ENCODE measurements at regions not wholly inside any gene's neighbourhood (a gene's known extent, or its start where the extent isn't known, plus 50 kb on each side); places are given as distances from the start of the nearest gene placed in this dataset.

DNA sequence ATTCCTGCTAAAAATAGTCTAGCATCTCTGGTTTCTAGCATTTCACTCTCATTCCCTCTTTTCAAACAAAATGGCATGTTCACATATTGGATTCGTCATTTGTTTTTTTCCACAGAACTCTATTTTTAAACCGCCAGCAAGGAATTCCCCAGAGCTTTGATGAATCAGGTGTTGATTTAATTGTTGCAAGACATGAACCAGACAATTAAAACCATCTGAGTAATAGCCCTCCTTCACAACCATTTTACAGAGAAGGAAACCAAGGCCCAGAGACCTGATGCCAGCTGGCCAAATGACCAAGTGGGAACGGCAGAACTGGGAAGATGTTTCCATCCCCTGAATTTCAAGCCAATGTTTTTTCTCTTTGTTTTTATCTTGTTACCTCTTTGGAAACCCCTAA, 167.0 kb downstream of the CAAP1 start:
- H3K9me3 ChIP-seq, result no peaks in the 10 kb centered on the region
- no peak overlapping the region for H3K4me3 ChIP-seq
- H3K27ac ChIP-seq, result peak overlapping the region; percentile 18 to 37
- H3K27me3 ChIP-seq, result no peaks in the 10 kb centered on the region
- intact Hi-C loops (cut with DNase I; ENCODE audit: low total_unique reads), result no loop called here
- peak in 1 of 2 donors; percentile 14 for DNase-seq
- H3K36me3 ChIP-seq, result no peaks in the 10 kb centered on the region
- TF ChIP-seq, protein P1, sequence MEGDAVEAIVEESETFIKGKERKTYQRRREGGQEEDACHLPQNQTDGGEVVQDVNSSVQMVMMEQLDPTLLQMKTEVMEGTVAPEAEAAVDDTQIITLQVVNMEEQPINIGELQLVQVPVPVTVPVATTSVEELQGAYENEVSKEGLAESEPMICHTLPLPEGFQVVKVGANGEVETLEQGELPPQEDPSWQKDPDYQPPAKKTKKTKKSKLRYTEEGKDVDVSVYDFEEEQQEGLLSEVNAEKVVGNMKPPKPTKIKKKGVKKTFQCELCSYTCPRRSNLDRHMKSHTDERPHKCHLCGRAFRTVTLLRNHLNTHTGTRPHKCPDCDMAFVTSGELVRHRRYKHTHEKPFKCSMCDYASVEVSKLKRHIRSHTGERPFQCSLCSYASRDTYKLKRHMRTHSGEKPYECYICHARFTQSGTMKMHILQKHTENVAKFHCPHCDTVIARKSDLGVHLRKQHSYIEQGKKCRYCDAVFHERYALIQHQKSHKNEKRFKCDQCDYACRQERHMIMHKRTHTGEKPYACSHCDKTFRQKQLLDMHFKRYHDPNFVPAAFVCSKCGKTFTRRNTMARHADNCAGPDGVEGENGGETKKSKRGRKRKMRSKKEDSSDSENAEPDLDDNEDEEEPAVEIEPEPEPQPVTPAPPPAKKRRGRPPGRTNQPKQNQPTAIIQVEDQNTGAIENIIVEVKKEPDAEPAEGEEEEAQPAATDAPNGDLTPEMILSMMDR (IDR thresholded peaks at IDR 0.05), result no peak
- no peak for TF ChIP-seq POLR2A (IDR thresholded peaks at IDR 0.05)
- H3K4me1 ChIP-seq, result no peaks in the 10 kb centered on the region

DNA sequence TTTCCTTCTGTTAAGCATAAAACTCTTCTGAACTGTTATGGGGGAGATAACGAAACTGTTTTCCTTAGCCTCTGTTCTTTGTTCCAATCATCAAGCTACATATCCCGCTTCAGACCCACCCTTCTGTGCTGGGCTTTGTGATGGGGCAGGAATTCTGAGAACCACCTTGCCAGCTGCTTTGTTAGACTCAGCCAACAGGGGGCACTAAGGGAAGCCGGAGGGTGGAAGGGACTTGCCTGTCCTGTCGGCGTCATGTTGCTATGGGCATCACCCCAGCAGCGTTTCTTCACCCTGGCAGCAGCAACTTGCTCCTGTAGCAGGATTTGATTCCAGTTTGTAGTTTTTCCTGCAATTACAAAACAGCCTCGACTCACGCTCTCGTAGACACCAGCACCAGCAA, 169.1 kb downstream of the CAAP1 start:
- no peaks in the 10 kb centered on the region for H3K36me3 ChIP-seq
- peak; percentile 16 to 17 for DNase-seq
- no peaks in the 10 kb centered on the region for H3K4me1 ChIP-seq
- H3K9me3 ChIP-seq, result no peaks in the 10 kb centered on the region
- TF ChIP-seq POLR2A (IDR thresholded peaks at IDR 0.05), result no peak
- TF ChIP-seq, protein P1 (IDR thresholded peaks at IDR 0.05), result peak in 2 of 4 experiments; percentile 7 to 24
- H3K27me3 ChIP-seq, result no peaks in the 10 kb centered on the region
- peak overlapping the region in 1 of 2 donors; percentile 15 for H3K4me3 ChIP-seq
- H3K27ac ChIP-seq, result no peak overlapping the region
- intact Hi-C loops (cut with DNase I; ENCODE audit: low total_unique reads), result no loop called here

DNA sequence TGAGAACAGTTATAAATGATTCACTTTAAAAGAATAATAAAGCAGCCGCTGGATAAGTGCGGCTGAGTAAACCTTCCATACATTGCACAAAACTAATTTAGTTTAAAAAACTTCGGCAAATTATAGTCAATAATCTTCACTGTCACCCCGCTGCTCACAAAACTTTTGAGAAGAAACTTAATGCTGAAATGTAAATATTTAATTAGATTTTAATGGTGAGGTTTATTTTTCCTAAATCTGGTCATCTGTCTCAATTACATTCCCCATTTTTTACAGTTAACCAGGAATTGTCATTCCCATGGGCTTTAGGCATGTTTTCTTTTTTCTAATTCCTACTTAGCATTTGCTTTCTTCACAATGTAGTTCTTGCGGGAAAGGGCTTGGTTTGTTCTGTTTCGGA, 169.8 kb downstream of the CAAP1 start:
- no peaks in the 10 kb centered on the region for H3K9me3 ChIP-seq
- H3K4me1 ChIP-seq, result no peaks in the 10 kb centered on the region
- no peak for DNase-seq
- no peak overlapping the region for H3K27ac ChIP-seq
- TF ChIP-seq, protein P1 (IDR thresholded peaks at IDR 0.05), result no peak
- no peak for TF ChIP-seq POLR2A (IDR thresholded peaks at IDR 0.05)
- intact Hi-C loops (cut with DNase I; ENCODE audit: low total_unique reads), result no loop called here
- H3K4me3 ChIP-seq, result no peak overlapping the region
- no peaks in the 10 kb centered on the region for H3K36me3 ChIP-seq
- no peaks in the 10 kb centered on the region for H3K27me3 ChIP-seq

DNA sequence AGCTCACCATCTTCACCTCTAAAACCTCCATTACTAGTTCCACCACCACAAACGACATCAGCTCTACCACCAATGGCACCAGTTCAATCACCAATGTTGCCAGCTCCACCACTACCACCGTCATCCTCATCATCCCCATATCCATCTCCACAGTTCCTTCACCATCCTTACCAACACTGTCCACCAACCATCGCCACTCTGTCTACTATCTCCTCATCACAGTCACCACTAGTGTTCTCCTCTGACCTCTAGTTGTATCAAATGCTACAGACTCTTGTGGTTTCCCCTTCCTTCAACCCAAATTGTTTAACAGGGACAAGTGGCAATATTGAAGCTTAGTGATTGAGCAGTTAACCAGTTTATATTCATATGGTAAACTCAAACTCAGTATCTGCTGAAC, 182.6 kb downstream of the CAAP1 start:
- Histone ChIP-seq H3K27me3 (no peaks in the 10 kb centered on the region), H3K4me1 (no peaks in the 10 kb centered on the region), H3K36me3 (no peaks in the 10 kb centered on the region), H3K4me3 (no peak overlapping the region), H3K27ac (no peak overlapping the region), H3K9me3 (no peaks in the 10 kb centered on the region)
- intact Hi-C loops (cut with DNase I; ENCODE audit: low total_unique reads), result no loop called here
- DNase-seq, result no peak
- TF ChIP-seq, protein P1 (IDR thresholded peaks at IDR 0.05), result no peak
- no peak for TF ChIP-seq POLR2A (IDR thresholded peaks at IDR 0.05)

DNA sequence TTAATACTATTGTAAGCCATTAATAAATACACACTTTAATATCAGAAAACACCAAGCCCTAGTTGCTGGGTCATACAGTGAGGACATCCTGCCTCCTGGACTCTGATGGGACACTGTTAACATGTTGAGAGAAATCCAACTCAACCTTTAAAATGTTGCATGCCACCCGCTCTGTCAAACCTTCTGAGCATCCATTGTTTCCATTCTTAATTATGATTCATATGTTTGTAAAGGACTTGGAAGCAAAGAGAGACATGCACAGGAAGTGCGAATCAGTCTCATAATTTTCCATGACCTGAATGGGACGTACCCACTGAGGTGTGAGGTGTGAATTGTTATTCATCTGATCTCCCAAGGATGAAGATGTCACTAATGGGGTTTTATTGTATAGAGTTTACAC, 186.4 kb downstream of the CAAP1 start:
- TF ChIP-seq, protein P1 (IDR thresholded peaks at IDR 0.05), result no peak
- TF ChIP-seq POLR2A (IDR thresholded peaks at IDR 0.05), result no peak
- Histone ChIP-seq H3K27me3 (no peaks in the 10 kb centered on the region), H3K4me3 (no peak overlapping the region), H3K9me3 (no peaks in the 10 kb centered on the region), H3K36me3 (no peaks in the 10 kb centered on the region), H3K4me1 (no peaks in the 10 kb centered on the region), H3K27ac (no peak overlapping the region)
- DNase-seq, result no peak
- intact Hi-C loops (cut with DNase I; ENCODE audit: low total_unique reads), result no loop called here
